ENCODE measurements at regions not wholly inside any gene's neighbourhood (a gene's known extent, or its start where the extent isn't known, plus 50 kb on each side); places are given as distances from the start of the nearest gene placed in this dataset.

- TF ChIP-seq CTCF (IDR thresholded peaks at IDR 0.05) (no peak), POLR2A (IDR thresholded peaks at IDR 0.05) (no peak)
These were observed 165.0 kb upstream of the ANK2 start for GRCh38 chr4:112884406-112884805.

Measured in prostate gland (tissue), 2 donors.